Activated CD8-positive, alpha-beta memory T cell treated with anti-CD3 and anti-CD28 coated beads, Interleukin-2, amount 50 U/mL, for 24 hours (primary cell): ENCODE measurements at regions not wholly inside any gene's neighbourhood (a gene's known extent, or its start where the extent isn't known, plus 50 kb on each side); places are given as distances from the start of the nearest gene placed in this dataset.

ENCODE experiments used
- DNase-seq: peaks from one replicate; pipeline ENCODE4 v3.0.0-alpha.2; 2020; ENCODE audit errors: extremely low read depth

DNA sequence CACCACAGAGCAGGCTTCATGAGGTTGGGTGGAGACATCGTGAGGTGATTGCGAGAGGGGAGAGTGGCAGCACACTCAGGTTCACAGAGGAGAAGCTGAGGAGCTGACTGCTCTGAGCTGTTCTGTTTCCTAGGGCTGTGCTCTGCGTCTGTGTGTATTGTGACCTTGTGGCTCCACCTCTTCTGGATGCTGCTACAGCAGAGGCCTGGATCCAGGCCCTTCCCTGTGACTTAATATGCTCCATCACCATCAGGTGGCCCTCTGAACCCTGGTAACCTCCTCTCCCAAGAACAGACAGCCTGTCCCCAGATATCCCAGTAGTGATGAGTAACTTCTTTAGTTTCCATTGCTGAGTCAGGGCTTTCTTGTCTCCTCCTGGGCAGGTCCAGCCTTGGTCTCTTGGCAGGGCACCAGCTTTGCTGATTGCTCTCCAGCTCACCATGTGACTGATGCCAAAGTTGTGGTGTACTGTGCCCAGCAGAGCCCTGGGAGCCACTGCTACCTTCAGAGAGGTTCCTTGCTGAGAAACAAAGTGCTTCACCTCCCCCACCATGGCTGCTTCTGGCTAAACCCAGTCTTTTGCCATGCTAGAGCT, 212.8 kb upstream of the CHD1 start:
- DNase-seq: no peak

DNA sequence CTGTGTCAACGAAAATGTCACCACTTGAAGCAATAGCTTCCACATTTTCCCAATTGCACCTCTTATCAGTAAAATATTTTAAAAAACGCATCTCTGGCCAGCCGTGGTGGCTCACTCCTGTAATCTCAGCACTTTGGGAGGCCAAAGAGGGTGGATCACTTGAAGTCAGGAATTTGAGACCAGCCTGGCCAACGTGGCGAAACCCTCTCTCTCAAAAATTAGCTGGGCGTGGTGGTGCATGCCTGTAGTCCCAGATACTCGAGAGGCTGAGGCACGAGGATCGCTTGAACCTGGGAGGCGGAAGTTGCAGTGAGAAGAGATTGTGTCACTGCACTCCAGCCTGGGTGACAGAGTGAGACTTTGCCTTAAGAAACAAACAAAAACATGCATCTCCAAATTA, 210.1 kb upstream of the CHD1 start:
- DNase-seq: no peak

DNA sequence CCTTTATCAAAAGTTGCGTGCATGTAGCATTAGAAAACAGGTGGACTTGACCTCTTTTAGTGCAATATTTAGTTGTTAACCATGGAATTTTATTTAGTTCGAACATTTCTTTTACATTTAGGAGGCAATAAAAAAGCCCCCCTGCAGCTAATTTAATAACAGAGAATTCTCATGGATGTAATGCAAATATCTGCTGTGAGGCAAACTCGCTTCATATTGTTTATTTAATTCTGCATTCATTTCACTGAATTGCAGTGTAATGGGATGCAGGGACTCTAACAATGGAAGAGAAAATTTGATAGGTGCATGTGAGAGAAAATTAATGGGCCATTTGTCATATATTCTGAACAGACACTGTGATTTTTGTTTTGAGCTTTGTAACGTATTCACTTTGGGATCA, 205.1 kb upstream of the CHD1 start:
- no peak for DNase-seq

DNA sequence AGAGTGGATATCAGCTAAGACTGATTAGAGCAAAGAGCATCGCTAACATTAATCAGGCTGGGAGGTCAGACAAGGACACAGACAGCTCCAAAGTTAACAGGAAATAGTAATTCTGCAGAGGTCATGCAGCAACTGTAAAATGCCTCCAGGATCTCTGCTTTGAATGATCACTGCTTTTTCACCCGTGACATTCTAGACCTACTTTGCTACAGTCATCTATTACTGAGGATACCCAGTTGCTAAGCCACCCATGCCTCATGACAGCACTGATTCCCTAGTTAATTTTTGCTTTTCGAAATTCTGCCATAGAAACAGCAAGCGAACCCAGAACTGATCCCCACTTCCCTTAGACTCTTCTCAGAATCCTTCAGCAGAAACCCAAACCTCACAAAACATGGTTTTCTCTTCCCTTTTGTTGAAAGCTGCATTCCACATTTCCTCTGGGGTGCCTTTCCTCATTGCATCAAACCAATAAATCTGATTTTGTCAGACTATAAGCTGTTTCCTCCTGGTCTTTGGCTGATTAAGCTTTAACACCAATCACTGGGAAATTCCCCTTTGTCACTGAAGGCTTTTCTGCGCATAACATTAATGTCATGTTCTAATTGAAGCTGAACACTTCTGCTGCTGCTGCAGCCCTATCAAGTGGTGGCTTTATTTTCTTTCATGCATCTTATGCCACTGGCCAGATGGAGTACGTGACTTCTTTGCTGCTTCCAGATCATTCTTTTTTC, 201.1 kb upstream of the CHD1 start:
- DNase-seq: no peak

DNA sequence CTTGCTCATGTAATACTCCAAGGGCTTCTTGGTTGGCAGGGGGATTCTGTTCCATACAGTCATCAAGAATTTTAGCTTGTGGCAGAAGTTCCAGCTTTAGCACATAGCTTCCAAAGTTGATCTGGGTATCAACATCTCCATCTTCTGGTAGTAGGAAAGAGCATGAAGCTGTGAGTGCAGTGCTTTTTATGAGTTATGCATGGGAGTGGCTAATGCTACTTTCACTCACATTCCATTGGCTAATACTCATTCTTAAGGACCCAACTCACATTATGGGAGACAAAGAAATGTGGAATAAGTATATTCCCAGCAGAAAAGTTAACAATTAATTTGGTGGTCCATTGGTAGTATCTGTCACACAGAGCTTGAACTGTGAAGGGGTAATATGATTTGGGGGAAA, 194.2 kb upstream of the CHD1 start:
- no peak for DNase-seq

DNA sequence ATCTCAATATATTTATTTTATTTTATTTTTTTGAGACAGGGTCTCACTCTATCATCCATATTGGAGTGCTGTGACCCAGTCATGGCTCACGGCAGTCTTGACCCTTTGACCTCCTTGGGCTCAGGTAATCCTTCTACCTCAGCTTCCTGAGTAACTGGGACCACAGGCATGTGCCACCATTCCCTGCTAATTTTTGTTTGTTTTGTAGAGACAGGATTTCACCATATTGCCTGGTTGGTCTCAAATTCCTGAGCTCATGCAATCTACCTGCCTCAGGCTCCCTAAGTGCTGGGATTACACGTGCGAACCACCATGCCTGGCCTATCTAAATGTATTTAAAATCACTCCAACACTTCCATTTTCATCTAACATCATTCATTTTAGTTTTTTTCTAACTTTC, 190.5 kb upstream of the CHD1 start:
- DNase-seq: no peak

DNA sequence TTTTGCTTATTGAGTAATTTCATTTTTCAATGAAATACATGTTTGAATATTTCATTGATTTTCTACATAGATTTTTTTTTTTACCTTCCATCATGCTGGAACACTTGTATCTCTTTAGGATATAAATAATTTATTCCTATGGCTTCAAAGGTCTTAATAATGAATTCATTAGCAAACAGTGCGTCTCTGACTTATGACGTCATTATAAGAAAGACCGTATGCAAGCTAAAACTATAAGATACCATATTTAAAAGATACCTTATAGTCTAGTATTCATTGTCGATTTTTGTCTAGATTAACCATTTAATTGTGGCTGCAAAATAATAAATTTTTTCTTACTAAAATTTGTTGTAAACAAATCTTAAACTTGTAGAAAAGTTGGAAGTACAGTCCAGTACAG, 187.7 kb upstream of the CHD1 start:
- no peak for DNase-seq

DNA sequence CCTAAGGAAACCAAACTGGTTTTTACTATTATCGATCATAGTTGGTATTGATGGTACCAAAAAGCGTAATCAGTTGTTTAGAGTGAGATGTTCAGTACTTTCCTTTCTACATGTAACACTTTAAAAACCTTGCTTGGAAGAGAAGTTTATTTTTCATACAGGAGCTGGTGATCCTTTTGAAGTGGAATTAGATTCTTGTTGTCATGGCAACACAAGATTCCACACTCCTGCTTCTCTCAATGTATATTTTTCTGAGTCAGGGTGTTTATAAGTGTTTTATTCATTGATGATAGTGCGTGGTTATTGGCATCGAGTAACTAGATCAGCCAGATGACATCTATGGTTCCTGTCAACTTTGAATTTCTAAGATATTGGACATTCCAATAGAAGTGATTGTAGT, 181.1 kb upstream of the CHD1 start:
- no peak for DNase-seq

DNA sequence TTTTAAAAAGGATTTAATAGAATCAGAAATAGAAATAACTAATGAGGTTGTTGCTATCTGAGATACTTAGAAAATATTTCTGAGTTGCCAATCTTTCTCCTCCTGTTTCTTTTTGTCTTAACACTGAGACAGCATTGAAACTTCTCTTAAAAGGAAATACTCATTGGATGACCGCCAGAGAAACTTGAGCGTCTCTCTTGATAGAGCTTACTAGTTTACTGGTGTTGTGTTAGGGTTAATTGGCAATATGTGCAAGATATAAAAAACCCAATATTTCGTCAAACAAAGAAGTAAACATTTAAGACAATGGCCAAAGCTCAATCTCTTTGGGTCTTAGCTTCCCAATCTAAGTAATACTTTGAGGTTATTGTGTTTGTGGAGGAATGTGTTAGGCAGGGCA, 176.4 kb upstream of the CHD1 start:
- DNase-seq: no peak

DNA sequence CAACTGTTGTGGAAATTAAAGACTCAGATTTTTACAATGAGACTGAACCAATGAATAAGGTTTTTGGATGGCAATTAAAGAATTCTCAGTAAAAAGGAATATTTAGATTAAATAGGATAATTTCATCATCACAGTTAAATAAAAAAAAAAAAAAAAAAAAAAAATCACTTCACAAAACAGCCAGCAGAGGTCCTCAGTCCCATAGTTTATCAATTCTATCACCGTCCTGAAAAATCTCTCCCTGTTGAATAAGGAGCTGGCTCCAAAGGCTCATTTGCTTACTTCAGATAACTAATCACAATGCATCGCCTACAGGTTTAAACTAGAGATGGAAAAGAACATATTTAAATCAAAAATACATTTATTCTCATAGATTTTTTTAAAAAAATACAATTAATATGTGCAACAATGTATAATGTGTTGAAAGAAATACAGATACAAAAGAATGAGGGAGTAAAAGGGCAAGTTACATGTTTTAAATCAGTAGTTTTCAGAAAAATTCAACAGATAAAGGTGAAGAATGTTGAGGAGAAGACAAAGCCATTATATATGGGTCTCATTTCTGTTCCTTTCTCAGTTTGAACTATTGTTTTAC, 175.8 kb upstream of the CHD1 start:
- DNase-seq: no peak

DNA sequence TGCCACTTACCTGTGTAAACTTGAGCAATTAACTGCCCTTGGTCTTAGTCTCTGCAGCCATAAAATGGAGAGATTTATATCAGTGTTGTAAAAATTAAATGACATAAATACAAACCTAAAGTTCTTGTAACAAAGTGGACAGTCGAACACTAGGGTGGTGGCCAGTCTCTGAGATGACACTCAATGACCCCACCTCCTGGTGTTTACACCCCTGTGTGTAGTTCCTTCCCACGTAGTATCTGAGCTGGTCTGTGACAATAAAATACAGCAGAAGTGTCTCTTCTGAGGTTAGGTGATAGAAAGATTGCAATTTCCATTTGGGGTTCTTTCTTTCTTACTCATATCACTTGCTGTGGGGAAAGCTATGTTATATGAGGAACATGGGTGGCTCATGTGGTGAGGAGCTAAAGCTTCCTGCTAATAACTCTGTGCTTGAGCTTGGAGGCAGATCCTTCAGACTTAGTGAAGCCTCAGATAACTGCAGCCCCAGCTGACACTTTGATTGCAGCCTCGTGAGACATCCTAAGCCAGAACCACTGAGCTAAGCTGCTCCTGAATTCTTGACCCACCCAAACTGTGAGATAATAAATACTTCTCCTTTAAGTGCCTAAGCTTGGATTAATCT, 173.4 kb upstream of the CHD1 start:
- DNase-seq: no peak

DNA sequence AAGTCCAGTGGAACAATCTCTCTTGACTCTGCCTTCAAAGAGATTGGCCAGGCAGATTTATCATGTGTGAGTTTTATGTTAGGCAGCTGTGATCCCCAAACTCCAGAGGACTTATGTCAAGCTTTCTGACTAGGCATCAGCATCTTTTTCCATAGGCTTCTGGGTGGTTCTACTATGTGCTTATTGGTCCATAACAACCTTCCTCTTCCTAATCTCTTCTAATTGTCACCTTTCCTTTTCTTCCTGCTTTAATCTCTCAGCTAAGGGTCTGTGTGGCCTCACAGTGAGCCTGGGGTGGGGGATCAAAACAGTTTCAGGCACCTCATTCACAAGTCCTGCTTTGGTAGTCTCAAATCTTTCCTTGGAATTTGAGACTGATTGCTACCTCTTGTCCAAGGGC, 170.9 kb upstream of the CHD1 start:
- no peak for DNase-seq

DNA sequence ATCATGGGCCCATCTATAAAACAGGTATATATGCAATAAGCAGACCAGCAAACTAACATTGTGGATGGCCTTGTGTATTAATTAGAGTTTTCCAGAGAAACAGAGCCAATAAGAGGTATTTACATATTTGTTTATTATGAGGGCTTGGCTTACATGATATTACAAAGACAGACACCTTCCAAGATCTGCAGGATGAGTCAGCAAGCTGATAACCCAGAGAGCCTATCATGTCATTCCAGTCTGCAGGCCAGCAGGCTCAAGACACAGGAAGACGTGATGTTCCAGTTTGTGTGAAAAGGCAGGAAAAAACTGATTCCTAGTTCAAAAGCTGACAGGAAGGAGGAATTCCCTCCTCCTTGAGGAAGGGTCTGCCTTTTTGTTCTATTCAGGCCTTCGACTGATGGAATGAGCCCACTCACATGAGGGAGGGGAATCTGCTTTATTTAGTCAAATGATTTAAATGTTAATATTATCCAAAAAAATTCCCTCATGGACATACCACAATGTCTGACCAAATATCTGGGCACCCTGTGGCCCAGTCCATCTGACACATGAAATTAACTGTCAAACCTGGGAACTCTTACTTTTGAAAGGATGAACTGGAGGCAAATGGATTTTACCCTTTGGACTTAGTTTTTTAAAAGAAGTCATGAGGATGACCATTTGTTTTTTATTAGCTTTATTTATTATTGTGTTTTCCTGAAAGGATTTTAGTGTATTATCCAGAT, 161.2 kb upstream of the CHD1 start:
- DNase-seq: no peak

DNA sequence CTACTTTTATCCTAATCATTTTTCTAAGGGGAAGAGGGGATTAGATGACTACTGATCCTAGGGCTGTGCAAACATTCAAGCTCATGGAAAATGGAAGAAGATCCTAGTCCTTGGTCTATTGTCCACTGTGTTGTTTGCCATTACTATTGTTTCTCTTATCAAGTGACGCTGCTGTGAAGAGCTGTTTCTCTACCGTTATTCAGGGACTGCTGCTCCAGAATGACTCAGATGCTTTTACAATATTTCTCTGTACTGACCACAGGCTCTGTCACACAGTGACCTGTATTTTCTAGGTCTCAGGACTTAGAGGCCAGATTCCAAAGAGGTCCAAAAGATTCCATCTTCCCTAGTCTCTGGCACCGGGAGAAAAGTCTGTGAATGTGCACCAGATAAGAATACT, 159.5 kb upstream of the CHD1 start:
- DNase-seq: no peak

DNA sequence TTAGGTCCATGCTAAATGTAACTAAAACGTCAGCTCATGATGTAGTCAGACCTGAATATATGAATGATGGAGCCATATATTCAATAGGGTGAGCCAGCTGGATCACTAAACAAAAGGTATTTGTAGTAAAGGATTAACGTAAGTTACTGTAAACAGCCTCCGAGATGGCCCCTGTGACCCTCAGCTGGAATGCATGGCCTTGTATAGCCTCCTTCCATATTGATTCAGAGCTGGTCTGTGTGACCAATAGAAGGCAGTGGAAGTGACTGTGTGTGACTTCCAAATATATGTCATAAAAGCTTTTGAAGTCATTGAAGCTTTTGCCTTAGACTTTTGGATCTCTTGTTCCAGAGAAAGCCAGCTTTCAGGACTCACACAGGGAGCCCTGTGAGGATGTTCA, 154.4 kb upstream of the CHD1 start:
- DNase-seq: no peak

DNA sequence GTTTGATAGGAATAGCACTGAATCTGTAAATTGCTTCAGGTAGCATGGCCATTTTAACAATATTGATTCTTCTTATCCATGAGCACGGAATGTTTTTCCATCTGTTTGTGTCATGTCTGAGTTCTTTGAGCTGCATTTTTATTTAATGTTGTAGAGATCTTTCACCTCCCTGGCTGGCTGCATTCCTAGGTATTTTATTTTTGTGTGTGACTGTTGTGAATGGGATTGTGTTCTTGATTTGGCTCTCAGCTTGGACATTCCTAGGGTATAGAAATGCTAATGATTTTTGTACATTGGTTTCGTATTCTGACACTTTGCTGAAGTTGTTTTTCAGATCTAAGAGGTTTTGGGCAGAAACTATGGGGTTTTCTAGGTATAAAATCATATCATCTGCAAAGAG, 152.9 kb upstream of the CHD1 start:
- DNase-seq: no peak

DNA sequence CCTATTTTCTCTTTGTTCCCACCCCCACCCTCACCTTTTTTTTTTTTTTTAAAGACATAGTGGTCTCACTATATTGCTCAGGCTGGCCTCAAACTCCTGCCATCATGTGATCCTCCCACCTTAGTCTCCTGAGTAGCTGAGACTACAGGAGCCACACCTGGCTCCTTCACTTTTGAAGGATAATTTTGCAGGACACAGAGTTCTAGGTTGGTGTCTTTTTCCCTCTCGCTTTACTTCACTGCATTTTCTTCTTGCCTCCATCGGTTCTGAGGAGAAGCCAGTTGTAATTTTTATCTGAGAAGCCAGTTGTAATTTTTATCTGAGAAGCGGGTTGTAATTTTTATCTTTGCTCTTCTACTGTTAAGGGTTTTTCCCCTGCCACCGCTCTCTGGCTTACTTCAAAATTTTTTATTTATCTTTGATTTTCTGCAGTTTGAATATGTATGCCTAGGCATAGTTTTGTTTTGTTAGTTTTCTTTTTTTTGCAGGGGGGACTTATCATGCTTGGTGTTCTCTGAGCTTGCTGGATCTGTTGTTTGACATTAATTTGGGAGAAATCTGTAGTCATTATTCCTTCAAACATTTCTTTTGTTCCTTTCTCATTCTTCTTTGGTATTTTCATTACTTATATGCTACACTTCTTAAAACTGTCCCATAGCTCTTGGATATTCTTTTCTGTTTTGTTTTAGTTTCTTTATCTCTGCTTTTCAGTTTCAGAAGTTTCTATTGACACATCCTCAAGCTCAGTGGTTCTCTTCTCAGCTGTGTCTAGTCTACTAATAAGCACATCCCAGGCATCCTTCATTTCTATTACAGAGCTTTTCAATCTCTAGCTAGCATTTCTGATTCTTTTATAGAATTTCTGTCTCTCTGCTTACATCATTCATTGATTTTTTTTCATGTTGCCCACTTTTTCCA, 148.2 kb upstream of the CHD1 start:
- DNase-seq: no peak

DNA sequence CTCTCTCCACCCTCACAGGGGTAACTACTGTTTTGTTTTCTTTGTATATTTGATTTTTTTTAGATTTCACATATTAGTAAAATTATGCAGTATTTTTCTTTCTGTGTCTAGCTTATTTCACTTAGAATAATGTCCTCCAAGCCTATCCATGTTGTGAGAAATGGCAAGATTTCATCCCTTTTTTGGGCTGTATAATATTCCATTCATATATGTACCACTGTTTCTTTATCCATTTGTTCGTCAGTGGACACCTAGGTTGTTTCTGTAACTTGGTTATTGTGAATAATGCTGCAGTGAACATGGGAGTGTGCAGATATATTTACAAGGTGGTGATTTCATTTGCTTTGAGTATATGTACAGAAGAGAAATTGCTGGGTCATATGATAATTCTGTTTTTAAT, 144.0 kb upstream of the CHD1 start:
- no peak for DNase-seq

DNA sequence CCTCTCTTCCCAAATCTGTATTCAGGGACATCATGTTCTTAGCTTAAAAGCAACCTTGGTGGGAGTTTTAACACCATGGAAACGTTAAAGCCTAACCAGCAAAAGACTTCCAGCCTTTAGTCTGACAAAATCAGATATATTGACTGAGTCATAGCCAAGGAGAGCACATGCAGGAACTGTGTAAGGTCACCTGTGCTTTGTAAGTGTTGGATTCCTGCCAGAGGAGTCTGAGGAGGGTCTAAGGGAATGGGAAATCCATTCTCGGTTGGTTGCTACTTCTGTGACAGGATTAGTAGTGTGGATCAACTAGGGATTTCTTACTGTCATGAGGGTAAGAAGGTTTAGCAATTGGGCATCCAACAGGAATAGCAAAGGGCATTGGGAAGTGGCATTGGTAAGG, 142.0 kb upstream of the CHD1 start:
- no peak for DNase-seq

DNA sequence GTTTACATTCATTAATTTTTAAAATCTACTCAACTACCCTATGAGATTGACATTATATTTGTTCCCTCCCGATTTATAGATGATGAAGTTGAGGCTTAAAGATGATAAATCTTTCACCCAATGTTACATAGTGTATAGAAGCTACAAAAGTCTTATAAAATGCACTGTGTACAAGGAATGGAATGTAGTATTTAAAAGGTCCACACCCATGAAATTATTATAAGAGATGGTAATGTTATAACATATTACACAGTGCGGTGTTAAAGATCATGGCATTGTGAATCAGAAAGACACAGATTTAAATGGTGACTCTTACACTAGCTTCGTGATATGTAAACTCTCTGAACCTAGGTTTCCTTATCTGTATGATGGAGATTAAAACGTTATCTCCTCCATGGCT, 141.6 kb upstream of the CHD1 start:
- no peak for DNase-seq

DNA sequence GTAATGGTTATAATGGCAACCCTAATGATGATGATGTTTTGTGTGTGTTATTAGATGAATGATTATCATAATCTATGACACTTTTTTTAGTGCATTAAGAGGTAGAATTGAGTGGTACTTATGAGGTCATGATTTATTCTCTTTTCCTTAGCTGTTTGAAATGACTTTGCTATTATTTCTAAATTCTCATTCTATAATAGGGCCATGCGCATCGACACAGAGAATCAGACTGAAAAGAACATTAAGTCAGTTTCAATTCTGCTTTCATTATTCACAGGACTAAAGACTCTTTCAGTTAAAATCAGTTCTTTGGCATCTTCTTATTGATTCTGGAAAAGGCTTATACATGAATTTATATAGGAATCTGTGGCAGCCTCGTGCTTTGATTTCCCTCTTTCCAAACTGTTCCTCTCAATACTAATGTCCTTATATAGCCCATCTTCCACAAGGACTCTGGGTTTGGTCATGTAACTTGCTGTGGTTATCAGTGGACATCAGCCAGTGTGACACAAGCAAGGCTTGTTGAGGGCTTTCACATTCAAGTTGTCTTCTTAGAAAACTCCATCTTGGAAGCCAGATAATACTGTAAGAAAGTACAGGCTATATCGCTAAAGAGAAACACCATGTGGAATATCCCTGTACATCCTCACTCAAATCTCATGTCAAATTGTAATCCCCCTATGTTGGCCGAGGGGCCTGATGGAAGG, 140.3 kb upstream of the CHD1 start:
- no peak for DNase-seq
